Neuronal stem cell (in vitro differentiated cells): ENCODE measurements at regions not wholly inside any gene's neighbourhood (a gene's known extent, or its start where the extent isn't known, plus 50 kb on each side); places are given as distances from the start of the nearest gene placed in this dataset.
"Not testable (repeated sequence)": the region's sequence is repeated elsewhere in the genome, so short reads cannot be mapped to it uniquely, and the experiment has no call there.

Experiments
- DNase-seq: peaks from one replicate; pipeline ENCODE4 v3.0.0-alpha.2; 2013; ENCODE audit warnings: low spot score
- H2AFZ ChIP-seq: one replicate; pipeline ENCODE4 v1.6.1; 2013; ENCODE audit warnings: mild to moderate bottlenecking, low read length, inconsistent platforms
- H2AK5ac ChIP-seq: 2 replicates; pipeline ENCODE4 v1.6.1; 2013; ENCODE audit warnings: low read depth, mild to moderate bottlenecking, inconsistent platforms, low read length, moderate library complexity, mixed read lengths
- H2BK120ac ChIP-seq: 2 replicates; pipeline ENCODE4 v1.6.1; 2013; ENCODE audit warnings: low read depth, mild to moderate bottlenecking, inconsistent platforms, low read length, moderate library complexity, mixed read lengths
- H2BK12ac ChIP-seq: one replicate; pipeline ENCODE4 v1.6.1; 2013; ENCODE audit warnings: low read length, inconsistent platforms
- H2BK15ac ChIP-seq: 2 replicates; pipeline ENCODE4 v1.6.1; 2013; ENCODE audit warnings: mild to moderate bottlenecking, low read length, inconsistent platforms, mixed read lengths
- H2BK5ac ChIP-seq: one replicate; pipeline ENCODE4 v1.6.1; 2013; ENCODE audit warnings: inconsistent platforms, mild to moderate bottlenecking, low read length, moderate library complexity
- H3K14ac ChIP-seq: one replicate; pipeline ENCODE4 v1.6.1; 2013; ENCODE audit warnings: low read length, inconsistent platforms
- H3K18ac ChIP-seq: 2 replicates; pipeline ENCODE4 v1.6.1; 2013; ENCODE audit warnings: low read length, inconsistent platforms
- H3K23ac ChIP-seq: 2 replicates; pipeline ENCODE4 v1.6.1; 2013; ENCODE audit warnings: low read depth, mild to moderate bottlenecking, mixed read lengths, low read length, inconsistent platforms; ENCODE audit not compliant: poor library complexity
- H3K27ac ChIP-seq: replicated peaks from 3 replicates; pipeline ENCODE4 v1.5.1; 2013; ENCODE audit warnings: low read length, inconsistent platforms
- H3K27me3 ChIP-seq, 3 experiments: 2 replicates each; pipeline ENCODE4 v1.6.1; 2013; ENCODE audit warnings: low read length in 3 of 3, mild to moderate bottlenecking in 2 of 3, inconsistent platforms in 1 of 3, low read depth in 1 of 3, mixed read lengths in 1 of 3, moderate library complexity in 1 of 3; ENCODE audit not compliant: control insufficient read depth in 3 of 3, insufficient read depth in 3 of 3
- H3K36me3 ChIP-seq, 2 donors: replicated peaks in 1 of 2; 2 replicates each; pipeline ENCODE4 v1.6.1; 2013; ENCODE audit warnings: low read length in 2 of 2; ENCODE audit not compliant: control insufficient read depth in 2 of 2, insufficient read depth in 2 of 2
- H3K4ac ChIP-seq: 2 replicates; pipeline ENCODE4 v1.6.1; 2013; ENCODE audit warnings: inconsistent platforms, mild to moderate bottlenecking, low read length, moderate library complexity
- H3K4me1 ChIP-seq, 2 donors: 1 replicate in 1 of 2; 2 replicates in 1 of 2; pipeline ENCODE4 v1.6.1; 2013; ENCODE audit warnings: low read length in 2 of 2, low read depth in 1 of 2; ENCODE audit not compliant: control insufficient read depth in 2 of 2, insufficient read depth in 1 of 2
- H3K4me2 ChIP-seq: one replicate; pipeline ENCODE4 v1.6.1; 2013; ENCODE audit warnings: mild to moderate bottlenecking, low read length, inconsistent platforms; ENCODE audit not compliant: insufficient read depth, poor library complexity, severe bottlenecking
- H3K4me3 ChIP-seq, 2 donors: 2 replicates each; pipeline ENCODE4 v1.5.1; 2013; ENCODE audit warnings: low read length in 2 of 2, mild to moderate bottlenecking in 2 of 2, inconsistent platforms in 1 of 2, moderate library complexity in 1 of 2
- H3K79me1 ChIP-seq: one replicate; pipeline ENCODE4 v1.6.1; 2013; ENCODE audit warnings: low read depth, mild to moderate bottlenecking, inconsistent platforms, low read length, moderate library complexity
- H3K9ac ChIP-seq: one replicate; pipeline ENCODE4 v1.6.1; 2013; ENCODE audit warnings: mild to moderate bottlenecking, low read depth, low read length, inconsistent platforms; ENCODE audit not compliant: poor library complexity
- H3K9me3 ChIP-seq, 2 donors: replicated peaks in 1 of 2; 2 replicates each; pipeline versions ENCODE3 to v1.6.1; 2013; ENCODE audit warnings: low read length in 2 of 2, mild to moderate bottlenecking in 2 of 2, inconsistent platforms in 1 of 2, low read depth in 1 of 2, mixed read lengths in 1 of 2, moderate library complexity in 1 of 2; ENCODE audit not compliant: control insufficient read depth in 2 of 2, insufficient read depth in 1 of 2
- H4K8ac ChIP-seq: one replicate; pipeline ENCODE4 v1.6.1; 2013; ENCODE audit warnings: low read depth, mild to moderate bottlenecking, inconsistent platforms, low read length, moderate library complexity
- H4K91ac ChIP-seq: one replicate; pipeline ENCODE4 v1.6.1; 2013; ENCODE audit warnings: low read length, low read depth, mild to moderate bottlenecking, inconsistent platforms; ENCODE audit not compliant: poor library complexity
- WGBS, 2 donors: extraction: QIAGEN DNeasy Blood & Tissue Kit; methylation state at CpG; one replicate each; pipeline ENCODE4 v1.1.7; 2013; ENCODE audit warnings: missing lambda C conversion rate in 2 of 2, mixed read lengths in 1 of 2; ENCODE audit not compliant: insufficient read length in 2 of 2, insufficient replicate concordance in 1 of 2; ENCODE audit errors: extremely low coverage in 2 of 2; 5-methylcytosine and 5-hydroxymethylcytosine counted together

- Histone ChIP-seq H3K14ac (no peak overlapping the region), H2BK12ac (no peak overlapping the region), H2BK5ac (no peak overlapping the region), H2BK120ac (no peak overlapping the region), H3K9ac (no peak overlapping the region), H3K18ac (no peak overlapping the region), H3K4me1 (no peaks in the 10 kb centered on the region), H2AFZ (no peak overlapping the region), H2BK15ac (no peak overlapping the region), H3K9me3 (peaks cover 0 to 4% of the 10 kb centered on the region in 2 donors), H3K27me3 (no peaks in the 10 kb centered on the region), H3K4me2 (no peak overlapping the region), H3K36me3 (peaks cover 0 to 4% of the 10 kb centered on the region in 2 donors), H4K8ac (no peak overlapping the region), H4K91ac (no peak overlapping the region), H3K23ac (no peak overlapping the region), H3K4me3 (no peak overlapping the region), H3K79me1 (no peaks in the 10 kb centered on the region), H3K4ac (no peak overlapping the region), H2AK5ac (no peak overlapping the region), H3K27ac (no peak overlapping the region)
- no CpG with 5 or more reads among the region's 4 CpGs for WGBS, 2 donors
- no peak for DNase-seq
Observed at GRCh38 chr1:245058882-245059281, 95.9 kb upstream of the KIF26B start.

GRCh38 chr1:245058436-245058835 is 96.3 kb upstream of the KIF26B start:
- Histone ChIP-seq H3K4me1 (no peaks in the 10 kb centered on the region), H3K23ac (no peak overlapping the region), H2BK12ac (no peak overlapping the region), H3K79me1 (no peaks in the 10 kb centered on the region), H2BK120ac (no peak overlapping the region), H3K27ac (no peak overlapping the region), H3K4ac (no peak overlapping the region), H3K4me2 (no peak overlapping the region), H3K27me3 (no peaks in the 10 kb centered on the region), H2BK5ac (no peak overlapping the region), H3K36me3 (peaks cover 0 to 4% of the 10 kb centered on the region in 2 donors), H3K9ac (no peak overlapping the region), H2AFZ (no peak overlapping the region), H2AK5ac (no peak overlapping the region), H4K8ac (no peak overlapping the region), H3K18ac (no peak overlapping the region), H2BK15ac (no peak overlapping the region), H3K9me3 (peaks cover 0 to 4% of the 10 kb centered on the region in 2 donors), H3K14ac (no peak overlapping the region), H3K4me3 (no peak overlapping the region), H4K91ac (no peak overlapping the region)
- WGBS, 2 donors = no CpG with 5 or more reads among the region's 5 CpGs
- DNase-seq = no peak

- H2AK5ac ChIP-seq = no peak overlapping the region
- H2BK120ac ChIP-seq = no peak overlapping the region
- no peak overlapping the region for H3K4me2 ChIP-seq
- H2AFZ ChIP-seq = no peak overlapping the region
- no peaks in the 10 kb centered on the region for H3K79me1 ChIP-seq
- peaks cover 0 to 4% of the 10 kb centered on the region in 2 donors for H3K9me3 ChIP-seq
- H3K4ac ChIP-seq = no peak overlapping the region
- no peaks in the 10 kb centered on the region for H3K27me3 ChIP-seq
- no peak overlapping the region for H3K27ac ChIP-seq
- peaks cover 0 to 4% of the 10 kb centered on the region in 2 donors for H3K36me3 ChIP-seq
- no peak overlapping the region for H2BK12ac ChIP-seq
- DNase-seq = no peak
- H4K8ac ChIP-seq = no peak overlapping the region
- no peak overlapping the region for H3K4me3 ChIP-seq
- no peak overlapping the region for H2BK5ac ChIP-seq
- peaks cover 0 to 2% of the 10 kb centered on the region in 2 donors for H3K4me1 ChIP-seq
- no peak overlapping the region for H3K14ac ChIP-seq
- H4K91ac ChIP-seq = no peak overlapping the region
- no peak overlapping the region for H3K18ac ChIP-seq
- no peak overlapping the region for H3K23ac ChIP-seq
- no CpG with 5 or more reads among the region's 7 CpGs for WGBS, 2 donors
- H2BK15ac ChIP-seq = no peak overlapping the region
- H3K9ac ChIP-seq = no peak overlapping the region
Observed at GRCh38 chr1:245056913-245057312, 97.9 kb upstream of the KIF26B start.

GRCh38 chr1:245056296-245056695 is 98.5 kb upstream of the KIF26B start:
- not testable (repeated sequence) for H3K79me1 ChIP-seq, H2BK15ac ChIP-seq, H3K23ac ChIP-seq, H2AFZ ChIP-seq, H4K8ac ChIP-seq, H3K18ac ChIP-seq, H3K4me3 ChIP-seq, H2AK5ac ChIP-seq, H2BK5ac ChIP-seq, H3K4me2 ChIP-seq, DNase-seq, H2BK12ac ChIP-seq, H3K4ac ChIP-seq, H4K91ac ChIP-seq, H3K27me3 ChIP-seq, H3K9me3 ChIP-seq, H3K14ac ChIP-seq, H2BK120ac ChIP-seq, H3K9ac ChIP-seq, H3K4me1 ChIP-seq, H3K36me3 ChIP-seq, H3K27ac ChIP-seq
- no CpG with 5 or more reads among the region's 5 CpGs for WGBS, 2 donors
